ENCODE measurements at regions not wholly inside any gene's neighbourhood (a gene's known extent, or its start where the extent isn't known, plus 50 kb on each side); places are given as distances from the start of the nearest gene placed in this dataset.

- Histone ChIP-seq H3K27ac (no peak overlapping the region), H3K9me3 (ENCODE audit: low read depth) (no peaks in the 10 kb centered on the region), H3K4me1 (ENCODE audit: low read depth) (no peaks in the 10 kb centered on the region), H3K36me3 (no peaks in the 10 kb centered on the region), H3K27me3 (no peaks in the 10 kb centered on the region), H3K4me3 (no peak overlapping the region)
- DNase-seq (ENCODE audit: low read depth in 1 of 2, low spot score in 1 of 2), result no peak
- no peak for TF ChIP-seq CTCF (IDR thresholded peaks at IDR 0.05; ENCODE audit: low read depth, low read length)
These were observed 78.9 kb upstream of the OLFM4 start for GRCh38 chr13:52949742-52950141.

- Histone ChIP-seq H3K9me3 (ENCODE audit: low read depth) (no peaks in the 10 kb centered on the region), H3K4me1 (ENCODE audit: low read depth) (no peaks in the 10 kb centered on the region), H3K27ac (no peak overlapping the region), H3K36me3 (no peaks in the 10 kb centered on the region), H3K4me3 (no peak overlapping the region), H3K27me3 (no peaks in the 10 kb centered on the region)
- TF ChIP-seq CTCF (IDR thresholded peaks at IDR 0.05; ENCODE audit: low read depth, low read length), result no peak
- no peak for DNase-seq (ENCODE audit: low read depth in 1 of 2, low spot score in 1 of 2)
These were observed 79.6 kb upstream of the OLFM4 start for GRCh38 chr13:52949044-52949443.

GRCh38 chr13:52947921-52948373 is 80.7 kb upstream of the OLFM4 start:
- DNase-seq (ENCODE audit: low read depth in 1 of 2, low spot score in 1 of 2), result no peak
- Histone ChIP-seq H3K27ac (no peak overlapping the region), H3K9me3 (ENCODE audit: low read depth) (no peaks in the 10 kb centered on the region), H3K4me1 (ENCODE audit: low read depth) (no peaks in the 10 kb centered on the region), H3K36me3 (no peaks in the 10 kb centered on the region), H3K27me3 (no peaks in the 10 kb centered on the region), H3K4me3 (no peak overlapping the region)
- no peak for TF ChIP-seq CTCF (IDR thresholded peaks at IDR 0.05; ENCODE audit: low read depth, low read length)

- no peak overlapping the region for H3K4me3 ChIP-seq
- no peaks in the 10 kb centered on the region for H3K36me3 ChIP-seq
- no peak for DNase-seq (ENCODE audit: low read depth in 1 of 2, low spot score in 1 of 2)
- TF ChIP-seq CTCF (IDR thresholded peaks at IDR 0.05; ENCODE audit: low read depth, low read length), result no peak
- no peaks in the 10 kb centered on the region for H3K4me1 ChIP-seq (ENCODE audit: low read depth)
- no peaks in the 10 kb centered on the region for H3K27me3 ChIP-seq
- H3K9me3 ChIP-seq (ENCODE audit: low read depth), result no peaks in the 10 kb centered on the region
- H3K27ac ChIP-seq, result no peak overlapping the region
These were observed 83.3 kb upstream of the OLFM4 start for GRCh38 chr13:52945348-52945747.

- Histone ChIP-seq H3K4me3 (no peak overlapping the region), H3K36me3 (no peaks in the 10 kb centered on the region), H3K9me3 (ENCODE audit: low read depth) (no peaks in the 10 kb centered on the region), H3K27me3 (no peaks in the 10 kb centered on the region), H3K27ac (no peak overlapping the region), H3K4me1 (ENCODE audit: low read depth) (no peaks in the 10 kb centered on the region)
- TF ChIP-seq CTCF (IDR thresholded peaks at IDR 0.05; ENCODE audit: low read depth, low read length), result no peak
- no peak for DNase-seq (ENCODE audit: low read depth in 1 of 2, low spot score in 1 of 2)
These were observed 83.9 kb upstream of the OLFM4 start for GRCh38 chr13:52944697-52945096.

GRCh38 chr13:52938065-52938464 is 89.6 kb upstream of the PCDH8 start:
- DNase-seq (ENCODE audit: low read depth in 1 of 2, low spot score in 1 of 2), result no peak
- TF ChIP-seq CTCF (IDR thresholded peaks at IDR 0.05; ENCODE audit: low read depth, low read length), result no peak

More at GRCh38 chr13:52938065-52938464, 89.6 kb upstream of the PCDH8 start:
- no peaks in the 10 kb centered on the region for H3K27me3 ChIP-seq
- no peaks in the 10 kb centered on the region for H3K36me3 ChIP-seq
- H3K4me3 ChIP-seq, result no peak overlapping the region
- no peaks in the 10 kb centered on the region for H3K9me3 ChIP-seq (ENCODE audit: low read depth)
- H3K4me1 ChIP-seq (ENCODE audit: low read depth), result peaks cover 16% of the 10 kb centered on the region
- no peak overlapping the region for H3K27ac ChIP-seq
